Stimulated activated naive CD8-positive, alpha-beta T cell treated with anti-CD3 and anti-CD28 coated beads, Interleukin-15, Interleukin-2, amounts not matched to agents 100 ng/mL and 50 ng/mL, for 24 hours (primary cell): ENCODE measurements at regions not wholly inside any gene's neighbourhood (a gene's known extent, or its start where the extent isn't known, plus 50 kb on each side); places are given as distances from the start of the nearest gene placed in this dataset.

Experiments used
- H3K27ac Mint-ChIP-seq: one replicate; pipeline ENCODE4 v1.8.0; 2021; ENCODE audit warnings: mild to moderate bottlenecking, mixed read lengths
- H3K27me3 Mint-ChIP-seq: one replicate; pipeline ENCODE4 v1.8.0; 2021; ENCODE audit warnings: mixed read lengths
- H3K36me3 Mint-ChIP-seq: one replicate; pipeline ENCODE4 v1.8.0; 2021; ENCODE audit warnings: low read depth, mixed read lengths
- H3K4me1 Mint-ChIP-seq: one replicate; pipeline ENCODE4 v1.8.0; 2021; ENCODE audit warnings: low read depth, mixed read lengths
- H3K4me3 Mint-ChIP-seq: one replicate; pipeline ENCODE4 v1.8.0; 2021; ENCODE audit warnings: mild to moderate bottlenecking, mixed read lengths
- H3K9me3 Mint-ChIP-seq: one replicate; pipeline ENCODE4 v1.8.0; 2021; ENCODE audit warnings: mixed read lengths

DNA sequence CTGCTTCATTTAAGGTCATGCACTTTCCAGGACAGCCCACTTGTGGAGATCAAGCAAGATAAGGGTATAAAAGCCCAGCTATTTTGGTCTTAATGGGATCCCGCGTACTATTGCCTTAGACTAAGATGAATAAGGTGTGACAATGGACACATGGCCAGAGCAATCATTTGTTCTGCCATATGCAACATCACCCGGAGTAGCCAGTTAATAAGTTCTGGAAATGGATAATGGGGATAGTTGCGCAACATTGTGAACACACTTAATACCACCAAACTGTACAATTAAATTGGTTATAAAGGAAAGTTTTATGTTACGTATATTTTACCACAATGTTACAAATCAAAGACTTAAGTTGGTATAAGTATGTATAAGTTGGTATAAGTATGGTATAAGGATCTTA is 674.5 kb downstream of the HDGFL1 start:
- Mint-ChIP-seq H3K27ac (no peak overlapping the region), H3K27me3 (no peaks in the 10 kb centered on the region), H3K36me3 (no peaks in the 10 kb centered on the region), H3K4me1 (no peaks in the 10 kb centered on the region), H3K4me3 (no peak overlapping the region), H3K9me3 (peaks cover 11% of the 10 kb centered on the region)

DNA sequence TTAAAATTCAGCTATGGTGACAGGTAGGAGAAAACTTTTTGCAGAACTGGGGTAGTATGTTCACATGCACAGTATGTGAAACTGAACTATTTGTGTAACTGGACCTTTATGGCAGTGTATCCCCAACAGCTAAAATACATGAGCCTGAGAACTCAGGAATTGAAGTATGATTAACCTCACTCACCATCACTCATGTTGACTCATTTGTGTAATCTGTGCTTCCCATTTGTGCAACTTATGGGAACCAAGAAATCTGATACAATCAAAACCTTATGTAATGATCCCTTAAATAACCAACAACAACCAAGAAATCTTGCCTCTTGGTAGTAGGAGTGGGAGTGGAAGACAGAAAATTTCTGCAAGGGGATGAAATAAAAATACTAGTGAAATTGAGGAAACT is 674.9 kb downstream of the HDGFL1 start:
- no peak overlapping the region for H3K27ac Mint-ChIP-seq
- H3K9me3 Mint-ChIP-seq, result peaks cover 11% of the 10 kb centered on the region
- no peaks in the 10 kb centered on the region for H3K4me1 Mint-ChIP-seq
- H3K4me3 Mint-ChIP-seq, result no peak overlapping the region
- no peaks in the 10 kb centered on the region for H3K36me3 Mint-ChIP-seq
- H3K27me3 Mint-ChIP-seq, result no peaks in the 10 kb centered on the region

DNA sequence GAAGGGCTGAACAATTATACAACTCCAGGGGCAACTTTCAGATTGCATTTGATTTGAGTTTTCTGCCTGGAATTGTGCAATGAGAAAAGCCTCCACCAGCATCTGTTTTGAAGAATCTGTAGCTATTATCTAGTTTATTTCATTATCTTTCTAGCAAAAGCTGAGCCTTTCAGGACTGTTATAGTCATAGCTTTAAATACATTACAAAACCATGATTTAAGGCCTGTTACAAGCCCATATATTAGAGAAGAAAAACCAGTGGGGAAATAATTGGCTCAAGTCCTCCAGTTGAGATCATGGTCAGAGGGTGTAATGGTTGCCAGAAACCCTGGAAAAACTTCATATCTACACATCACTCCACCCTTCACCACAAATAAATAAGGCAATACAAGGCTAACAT is 676.2 kb downstream of the HDGFL1 start:
- peaks cover 11% of the 10 kb centered on the region for H3K9me3 Mint-ChIP-seq
- H3K36me3 Mint-ChIP-seq, result no peaks in the 10 kb centered on the region
- no peak overlapping the region for H3K4me3 Mint-ChIP-seq
- H3K4me1 Mint-ChIP-seq, result no peaks in the 10 kb centered on the region
- H3K27me3 Mint-ChIP-seq, result no peaks in the 10 kb centered on the region
- no peak overlapping the region for H3K27ac Mint-ChIP-seq

DNA sequence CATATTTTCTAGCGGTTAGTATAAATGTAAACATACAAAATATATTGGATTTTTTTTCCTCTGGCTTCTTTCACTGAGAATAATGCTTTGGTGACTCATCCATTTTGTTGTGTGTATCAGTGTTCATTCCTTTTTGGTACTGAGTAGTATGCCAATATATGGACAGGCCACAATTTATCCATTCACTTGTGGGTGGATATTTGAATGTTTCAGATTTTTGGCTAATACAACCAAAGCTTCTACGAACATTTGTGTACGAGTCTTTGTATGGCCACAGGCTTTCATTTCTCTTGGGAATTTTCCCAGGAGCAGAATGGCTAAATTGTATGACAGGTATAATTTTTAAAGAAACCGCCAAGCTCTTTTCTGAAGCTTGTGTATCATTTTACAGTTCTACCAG is 677.5 kb downstream of the HDGFL1 start:
- H3K9me3 Mint-ChIP-seq, result peaks cover 7% of the 10 kb centered on the region
- no peaks in the 10 kb centered on the region for H3K36me3 Mint-ChIP-seq
- no peaks in the 10 kb centered on the region for H3K27me3 Mint-ChIP-seq
- no peak overlapping the region for H3K27ac Mint-ChIP-seq
- no peak overlapping the region for H3K4me3 Mint-ChIP-seq
- H3K4me1 Mint-ChIP-seq, result no peaks in the 10 kb centered on the region

DNA sequence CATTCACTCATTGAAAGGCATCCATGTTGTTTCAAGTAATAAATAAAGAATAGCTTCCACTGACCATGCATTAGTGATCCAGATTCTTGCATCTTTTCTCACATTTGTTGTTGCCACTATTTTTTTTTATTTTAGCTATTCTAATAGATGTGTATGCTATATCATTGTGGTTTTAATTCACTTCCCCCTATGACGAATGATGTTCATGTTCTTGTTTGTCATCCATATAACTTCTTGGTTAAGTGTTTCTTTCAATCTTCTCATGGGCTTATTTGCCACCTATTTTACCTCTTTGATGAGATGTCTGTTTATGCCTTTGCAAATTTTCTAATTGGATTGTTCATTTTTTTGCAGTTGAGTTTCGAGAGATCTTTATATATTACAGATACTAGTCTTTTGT is 681.2 kb downstream of the HDGFL1 start:
- H3K4me3 Mint-ChIP-seq, result no peak overlapping the region
- no peaks in the 10 kb centered on the region for H3K27me3 Mint-ChIP-seq
- no peak overlapping the region for H3K27ac Mint-ChIP-seq
- peaks cover 4% of the 10 kb centered on the region for H3K9me3 Mint-ChIP-seq
- H3K4me1 Mint-ChIP-seq, result no peaks in the 10 kb centered on the region
- no peaks in the 10 kb centered on the region for H3K36me3 Mint-ChIP-seq

DNA sequence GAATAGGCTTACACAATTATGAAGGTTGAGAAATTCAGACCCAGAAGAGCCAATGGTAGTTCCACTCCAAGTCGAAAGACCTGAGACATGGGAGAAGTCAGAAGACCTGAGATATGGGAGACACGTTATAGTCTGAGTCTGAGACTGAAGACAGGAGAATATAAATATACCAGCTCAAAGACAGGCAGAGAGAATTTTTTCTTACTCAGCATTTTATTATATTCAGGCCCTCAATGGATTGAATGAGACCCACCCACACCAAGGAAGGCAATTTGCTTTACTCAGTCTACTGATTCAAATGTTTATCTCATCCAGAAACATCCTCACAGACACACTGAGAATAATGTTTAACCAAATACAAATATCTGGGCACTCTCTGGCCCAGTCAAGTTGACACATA is 693.5 kb downstream of the HDGFL1 start:
- Mint-ChIP-seq H3K36me3 (no peaks in the 10 kb centered on the region), H3K27me3 (no peaks in the 10 kb centered on the region), H3K4me3 (no peak overlapping the region), H3K9me3 (peaks cover 15% of the 10 kb centered on the region), H3K4me1 (no peaks in the 10 kb centered on the region), H3K27ac (no peak overlapping the region)

DNA sequence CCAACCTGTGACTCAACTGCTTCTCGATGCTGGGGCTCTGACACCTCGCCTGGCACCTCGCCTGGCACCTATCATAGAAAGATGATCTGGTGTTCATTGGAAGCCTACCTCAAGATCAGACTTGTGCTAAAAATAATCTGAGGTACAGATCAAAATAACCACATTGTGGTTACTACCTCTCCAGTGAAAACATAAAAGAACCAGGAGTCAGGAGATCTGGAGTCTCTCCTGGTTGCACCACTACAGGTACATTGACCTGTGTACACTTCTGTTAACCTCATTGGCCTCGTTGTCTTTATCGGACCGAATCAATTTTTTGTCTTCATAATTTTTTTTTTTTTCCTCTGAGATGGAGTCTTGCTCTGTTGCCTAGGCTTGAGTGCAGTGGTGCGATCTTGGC is 695.9 kb downstream of the HDGFL1 start:
- Mint-ChIP-seq H3K36me3 (no peaks in the 10 kb centered on the region), H3K27me3 (no peaks in the 10 kb centered on the region), H3K9me3 (peaks cover 10% of the 10 kb centered on the region), H3K4me3 (no peak overlapping the region), H3K27ac (no peak overlapping the region), H3K4me1 (no peaks in the 10 kb centered on the region)

DNA sequence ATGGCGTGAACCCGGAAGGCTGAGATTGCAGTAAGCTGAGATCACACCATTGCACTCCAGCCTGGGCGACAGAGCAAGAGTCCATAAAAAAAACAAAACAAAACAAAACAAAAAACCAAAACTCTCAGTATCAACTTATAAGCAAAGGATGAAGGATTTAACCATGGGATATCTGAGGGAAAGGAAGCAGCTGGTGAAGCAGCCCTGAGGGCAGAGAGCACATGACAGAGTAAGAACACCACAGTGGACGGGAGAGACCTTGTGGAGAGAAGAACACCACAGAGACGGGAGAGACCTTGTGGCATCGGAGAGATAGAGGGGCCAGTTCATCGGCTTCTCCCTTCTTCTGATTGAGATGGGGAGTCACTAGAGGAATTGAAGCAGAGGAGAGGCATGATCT is 697.2 kb downstream of the HDGFL1 start:
- no peaks in the 10 kb centered on the region for H3K27me3 Mint-ChIP-seq
- no peak overlapping the region for H3K27ac Mint-ChIP-seq
- no peaks in the 10 kb centered on the region for H3K4me1 Mint-ChIP-seq
- peaks cover 6% of the 10 kb centered on the region for H3K9me3 Mint-ChIP-seq
- no peak overlapping the region for H3K4me3 Mint-ChIP-seq
- H3K36me3 Mint-ChIP-seq, result no peaks in the 10 kb centered on the region

DNA sequence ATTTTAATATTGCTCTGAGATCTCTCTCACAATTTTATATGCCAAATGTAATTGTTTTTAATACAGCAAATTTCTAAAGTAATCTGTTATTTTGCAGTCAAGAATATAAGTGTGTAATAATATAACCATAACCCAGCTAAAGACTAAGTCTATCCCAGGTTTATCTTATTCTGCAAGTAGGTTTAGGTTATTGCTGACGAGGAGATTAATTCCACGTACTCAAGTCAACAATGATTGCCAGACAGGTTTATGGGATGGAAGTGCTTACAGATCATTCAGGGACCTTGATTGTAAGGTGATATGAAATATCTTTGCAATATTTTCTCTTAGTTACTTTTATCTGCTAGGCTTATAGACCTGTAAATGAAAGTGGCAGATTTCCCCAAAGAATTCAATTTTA is 698.3 kb downstream of the HDGFL1 start:
- Mint-ChIP-seq H3K4me3 (no peak overlapping the region), H3K27ac (no peak overlapping the region), H3K36me3 (no peaks in the 10 kb centered on the region), H3K27me3 (no peaks in the 10 kb centered on the region), H3K9me3 (peaks cover 6% of the 10 kb centered on the region), H3K4me1 (no peaks in the 10 kb centered on the region)

DNA sequence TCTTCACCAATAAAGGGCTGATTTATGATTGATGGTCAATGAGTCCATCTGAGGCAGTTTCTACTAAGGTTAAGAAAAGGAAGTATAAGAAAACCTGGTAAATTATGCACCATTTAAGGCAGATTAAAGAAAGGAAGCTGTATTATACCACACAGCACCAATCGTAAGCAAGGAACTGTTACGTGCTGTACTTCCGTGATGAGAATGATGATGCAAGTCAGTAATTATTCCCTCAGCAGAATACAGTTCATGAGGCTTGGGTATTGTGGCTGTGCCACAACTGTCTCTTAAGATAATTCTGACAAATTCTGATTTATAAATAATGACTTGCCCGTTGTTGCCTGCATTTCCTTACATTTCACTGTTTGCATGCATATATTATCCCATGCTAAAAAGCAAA is 699.0 kb downstream of the HDGFL1 start:
- H3K9me3 Mint-ChIP-seq, result peaks cover 6% of the 10 kb centered on the region
- no peaks in the 10 kb centered on the region for H3K4me1 Mint-ChIP-seq
- H3K27ac Mint-ChIP-seq, result no peak overlapping the region
- no peaks in the 10 kb centered on the region for H3K36me3 Mint-ChIP-seq
- H3K4me3 Mint-ChIP-seq, result no peak overlapping the region
- H3K27me3 Mint-ChIP-seq, result no peaks in the 10 kb centered on the region

DNA sequence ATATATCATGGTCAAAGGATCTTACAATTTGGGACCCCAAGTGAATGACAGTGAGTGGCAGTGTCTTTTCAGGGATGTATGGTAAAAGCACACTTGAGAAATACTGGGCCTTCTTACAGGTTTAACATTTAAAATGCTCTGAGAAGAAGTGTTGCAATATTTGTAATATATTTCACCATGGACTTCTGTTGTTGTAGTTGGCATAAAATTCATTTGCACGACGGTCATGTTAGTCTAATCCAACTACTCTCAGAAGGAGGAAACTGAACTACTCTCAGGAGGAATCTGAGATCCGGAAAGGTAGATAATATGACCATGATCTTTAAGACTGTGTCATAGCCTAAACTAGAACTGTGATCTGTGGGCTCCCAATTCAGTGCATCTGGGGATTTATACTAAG is 700.1 kb downstream of the HDGFL1 start:
- no peaks in the 10 kb centered on the region for H3K4me1 Mint-ChIP-seq
- H3K27ac Mint-ChIP-seq, result no peak overlapping the region
- no peak overlapping the region for H3K4me3 Mint-ChIP-seq
- no peaks in the 10 kb centered on the region for H3K9me3 Mint-ChIP-seq
- no peaks in the 10 kb centered on the region for H3K36me3 Mint-ChIP-seq
- H3K27me3 Mint-ChIP-seq, result no peaks in the 10 kb centered on the region

DNA sequence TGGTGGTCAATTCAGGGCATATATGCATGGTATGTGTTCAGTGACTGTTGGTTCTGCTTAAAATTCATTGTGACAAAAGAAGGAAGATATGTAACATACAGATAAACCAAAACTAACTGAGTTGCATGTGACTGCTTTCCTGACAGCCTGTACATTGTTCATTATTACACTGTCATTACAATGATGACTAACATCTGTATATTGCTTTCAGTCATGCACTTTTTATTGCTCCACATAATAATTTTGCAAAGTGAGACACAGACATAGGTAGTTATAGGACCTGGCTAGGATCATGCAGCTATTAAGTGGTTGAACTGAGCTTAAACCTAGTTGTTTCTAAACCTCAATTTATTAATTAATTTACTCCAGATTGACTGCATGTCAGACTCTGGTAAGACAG is 703.2 kb downstream of the HDGFL1 start:
- Mint-ChIP-seq H3K27me3 (no peaks in the 10 kb centered on the region), H3K36me3 (no peaks in the 10 kb centered on the region), H3K9me3 (no peaks in the 10 kb centered on the region), H3K27ac (no peak overlapping the region), H3K4me1 (no peaks in the 10 kb centered on the region), H3K4me3 (no peak overlapping the region)

DNA sequence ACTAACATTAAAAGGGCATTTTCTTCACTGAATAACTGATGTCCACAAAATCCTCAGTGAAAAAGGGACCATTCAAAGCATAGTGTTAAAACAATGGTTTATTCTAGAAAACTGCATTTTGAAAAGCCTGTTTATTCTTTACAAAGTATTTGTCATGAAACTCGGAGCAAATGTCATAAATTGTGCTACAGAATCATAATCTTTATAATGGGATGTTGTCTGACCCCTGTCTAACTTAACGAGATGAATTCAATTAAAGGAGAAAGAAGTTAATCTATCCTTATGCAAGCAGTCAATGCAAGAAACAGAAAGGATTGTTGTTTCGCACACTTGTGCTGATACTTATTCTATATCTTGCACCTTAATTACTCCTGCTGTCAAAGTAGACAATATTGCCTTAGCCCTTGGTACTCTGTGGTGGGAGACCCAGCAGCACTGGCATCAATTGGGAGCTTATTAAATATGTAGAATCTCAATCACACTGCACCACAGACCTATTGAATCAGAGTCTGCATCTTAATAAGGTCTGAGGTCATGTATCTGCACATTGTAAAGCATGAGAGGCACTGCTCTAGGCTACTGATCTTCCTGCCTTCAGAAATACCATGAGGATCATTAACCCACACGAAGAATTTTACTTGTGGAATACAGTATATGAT is 708.3 kb downstream of the HDGFL1 start:
- Mint-ChIP-seq H3K36me3 (no peaks in the 10 kb centered on the region), H3K4me1 (no peaks in the 10 kb centered on the region), H3K27ac (no peak overlapping the region), H3K9me3 (no peaks in the 10 kb centered on the region), H3K4me3 (no peak overlapping the region), H3K27me3 (no peaks in the 10 kb centered on the region)

DNA sequence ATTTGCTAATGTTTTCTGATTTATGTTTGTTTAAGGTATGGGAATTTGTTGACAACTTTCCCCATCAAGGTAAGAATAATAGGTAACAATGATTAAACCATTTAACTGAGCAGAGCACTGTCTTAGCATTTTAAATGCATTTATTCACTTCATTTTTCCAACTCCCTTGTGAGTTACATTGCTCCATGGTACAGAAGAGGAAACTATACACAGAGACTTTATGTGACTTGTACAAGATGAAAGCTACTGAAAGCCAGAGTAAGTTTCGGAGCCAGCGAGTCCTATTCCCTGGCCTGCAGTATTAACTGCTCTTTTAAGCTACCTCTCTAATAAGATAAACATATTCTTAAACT is 708.8 kb downstream of the HDGFL1 start:
- Mint-ChIP-seq H3K36me3 (no peaks in the 10 kb centered on the region), H3K9me3 (no peaks in the 10 kb centered on the region), H3K4me1 (no peaks in the 10 kb centered on the region), H3K4me3 (no peak overlapping the region), H3K27me3 (no peaks in the 10 kb centered on the region), H3K27ac (no peak overlapping the region)

DNA sequence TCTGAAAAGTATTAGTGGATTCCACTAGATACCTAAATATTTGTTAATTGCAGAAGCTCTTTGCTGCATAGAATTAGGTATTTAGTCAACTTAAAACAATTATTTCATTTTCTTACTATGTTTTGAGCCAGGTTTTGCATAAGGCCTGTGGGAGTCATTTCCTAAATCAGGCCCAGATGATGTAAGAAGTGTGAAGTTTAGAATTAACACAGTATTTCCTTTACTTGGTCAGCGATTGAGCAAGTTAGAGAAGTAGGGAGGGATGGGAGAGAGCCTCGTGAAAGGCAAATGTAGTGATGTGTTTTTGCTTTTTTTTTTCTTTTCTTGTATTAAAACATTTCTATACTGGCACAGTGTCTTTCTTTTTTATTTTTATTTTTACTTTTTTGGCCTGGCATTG is 711.1 kb downstream of the HDGFL1 start:
- H3K4me1 Mint-ChIP-seq, result no peaks in the 10 kb centered on the region
- H3K4me3 Mint-ChIP-seq, result no peak overlapping the region
- no peaks in the 10 kb centered on the region for H3K27me3 Mint-ChIP-seq
- H3K36me3 Mint-ChIP-seq, result no peaks in the 10 kb centered on the region
- H3K9me3 Mint-ChIP-seq, result no peaks in the 10 kb centered on the region
- no peak overlapping the region for H3K27ac Mint-ChIP-seq

DNA sequence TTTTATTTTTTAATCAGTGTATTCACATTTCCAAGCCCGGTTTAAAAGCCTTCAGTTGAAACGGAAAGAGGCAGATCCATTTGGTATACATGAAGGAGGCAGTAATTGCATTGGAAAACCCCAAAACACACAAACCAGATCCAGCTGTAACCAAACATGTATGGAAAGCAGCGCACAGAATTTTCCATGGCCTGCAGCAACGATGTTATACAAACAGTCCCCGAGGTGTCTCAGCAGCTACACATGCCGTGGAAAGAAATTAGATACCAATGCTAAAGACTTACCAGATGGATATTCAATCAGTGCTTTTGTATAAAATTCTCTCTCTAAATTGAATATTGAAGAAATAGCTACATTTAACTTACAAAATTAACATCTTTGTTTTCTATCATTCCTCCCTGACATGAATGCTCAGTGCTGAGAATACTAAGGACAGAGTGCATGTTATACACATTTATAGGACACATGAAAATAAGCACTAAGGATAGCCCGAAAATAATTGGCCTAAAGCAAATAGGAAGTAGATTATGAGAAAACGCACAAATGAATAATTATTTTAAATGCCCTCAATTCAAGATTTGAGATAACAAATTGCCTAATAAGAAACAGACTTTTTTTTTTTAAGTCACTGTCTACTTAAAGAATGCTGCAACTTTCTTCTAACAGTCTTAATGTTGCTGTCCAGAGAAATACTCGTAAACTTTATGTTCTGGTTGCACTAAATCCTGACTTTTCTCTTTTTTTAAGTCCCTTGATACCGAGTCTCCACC is 713.1 kb downstream of the HDGFL1 start:
- Mint-ChIP-seq H3K4me1 (no peaks in the 10 kb centered on the region), H3K27me3 (no peaks in the 10 kb centered on the region), H3K27ac (no peak overlapping the region), H3K36me3 (no peaks in the 10 kb centered on the region), H3K9me3 (no peaks in the 10 kb centered on the region), H3K4me3 (no peak overlapping the region)
